Mesenchymal stem cell (in vitro differentiated cells and primary cell): ENCODE measurements at regions not wholly inside any gene's neighbourhood (a gene's known extent, or its start where the extent isn't known, plus 50 kb on each side); places are given as distances from the start of the nearest gene placed in this dataset.

Experiments
- DNase-seq: peaks from one replicate; pipeline ENCODE4 v3.0.0-alpha.2; 2013
- H2AFZ ChIP-seq: one replicate; pipeline ENCODE4 v1.6.1; 2013; ENCODE audit warnings: low read depth, mild to moderate bottlenecking, control low read depth, inconsistent platforms, low read length, moderate library complexity
- H2AK5ac ChIP-seq: 2 replicates; pipeline ENCODE4 v1.6.1; 2013; ENCODE audit warnings: low read length, moderate library complexity, mild to moderate bottlenecking, inconsistent platforms; ENCODE audit not compliant: severe bottlenecking
- H2BK120ac ChIP-seq: one replicate; pipeline ENCODE4 v1.6.1; 2013; ENCODE audit warnings: low read depth, mild to moderate bottlenecking, inconsistent platforms, low read length, moderate library complexity
- H2BK12ac ChIP-seq, 2 experiments: one replicate each; pipeline ENCODE4 v1.6.1; 2013; ENCODE audit warnings: inconsistent platforms in 2 of 2, low read length in 2 of 2, mild to moderate bottlenecking in 2 of 2, moderate library complexity in 2 of 2, control low read depth in 1 of 2
- H2BK15ac ChIP-seq: one replicate; pipeline ENCODE4 v1.6.1; 2013; ENCODE audit warnings: mild to moderate bottlenecking, low read depth, inconsistent platforms; ENCODE audit not compliant: poor library complexity, severe bottlenecking
- H2BK5ac ChIP-seq: 2 replicates; pipeline ENCODE4 v1.6.1; 2013; ENCODE audit warnings: low read depth, mild to moderate bottlenecking, low read length, control low read depth, inconsistent platforms; ENCODE audit not compliant: poor library complexity, severe bottlenecking
- H3K14ac ChIP-seq, 2 experiments: one replicate each; pipeline ENCODE4 v1.6.1; 2013; ENCODE audit warnings: inconsistent platforms in 2 of 2, low read length in 2 of 2, control low read depth in 1 of 2, mild to moderate bottlenecking in 1 of 2, moderate library complexity in 1 of 2
- H3K18ac ChIP-seq, 2 experiments: one replicate each; pipeline ENCODE4 v1.6.1; 2013; ENCODE audit warnings: inconsistent platforms in 2 of 2, low read length in 2 of 2, control low read depth in 1 of 2, low read depth in 1 of 2, mild to moderate bottlenecking in 1 of 2
- H3K23ac ChIP-seq, 2 experiments: one replicate each; pipeline ENCODE4 v1.6.1; 2013; ENCODE audit warnings: inconsistent platforms in 2 of 2, low read length in 2 of 2, mild to moderate bottlenecking in 2 of 2, moderate library complexity in 2 of 2, control low read depth in 1 of 2
- H3K27ac ChIP-seq: 2 replicates; pipeline ENCODE4 v1.5.1; 2013; ENCODE audit warnings: mild to moderate bottlenecking, moderate library complexity, low read length, control low read depth, inconsistent platforms; ENCODE audit not compliant: poor library complexity, severe bottlenecking
- H3K27me3 ChIP-seq, 2 experiments: 2 replicates each; pipeline versions ENCODE4 v1.6.1 to v1.7.0; 2013; ENCODE audit warnings: low read length in 2 of 2, mild to moderate bottlenecking in 2 of 2, moderate library complexity in 2 of 2, control low read depth in 1 of 2, inconsistent platforms in 1 of 2; ENCODE audit not compliant: control insufficient read depth in 1 of 2, insufficient read depth in 1 of 2
- H3K36me3 ChIP-seq, 2 experiments: 2 replicates each; pipeline versions ENCODE4 v1.6.1 to v1.7.0; 2013; ENCODE audit warnings: low read length in 2 of 2, control low read depth in 1 of 2, inconsistent platforms in 1 of 2, low read depth in 1 of 2, mild to moderate bottlenecking in 1 of 2; ENCODE audit not compliant: insufficient read depth in 2 of 2, control insufficient read depth in 1 of 2
- H3K4ac ChIP-seq, 2 experiments: one replicate each; pipeline ENCODE4 v1.6.1; 2013; ENCODE audit warnings: inconsistent platforms in 2 of 2, low read length in 2 of 2, mild to moderate bottlenecking in 2 of 2, moderate library complexity in 2 of 2, control low read depth in 1 of 2, low read depth in 1 of 2
- H3K4me1 ChIP-seq: 2 replicates; pipeline ENCODE4 v1.6.1; 2013; ENCODE audit warnings: low read depth, low read length, control low read depth; ENCODE audit not compliant: control insufficient read depth, insufficient read depth
- H3K4me2 ChIP-seq: 2 replicates; pipeline ENCODE4 v1.6.1; 2013; ENCODE audit warnings: low read length, mild to moderate bottlenecking, inconsistent platforms; ENCODE audit not compliant: poor library complexity, severe bottlenecking
- H3K4me3 ChIP-seq, 2 experiments: 2 replicates each; pipeline versions ENCODE4 v1.5.1 to v1.7.0; 2013; ENCODE audit warnings: low read length in 2 of 2, mild to moderate bottlenecking in 2 of 2, control low read depth in 1 of 2, low read depth in 1 of 2; ENCODE audit not compliant: insufficient read depth in 1 of 2
- H3K79me1 ChIP-seq: replicated peaks from 2 replicates; pipeline ENCODE4 v1.6.1; 2013; ENCODE audit warnings: mild to moderate bottlenecking, control low read depth, low read length, inconsistent platforms; ENCODE audit not compliant: poor library complexity, severe bottlenecking
- H3K9ac ChIP-seq: 2 replicates; pipeline ENCODE4 v1.7.0; 2013; ENCODE audit warnings: mild to moderate bottlenecking, low read length, moderate library complexity
- H3K9me3 ChIP-seq: 2 replicates; pipeline ENCODE4 v1.7.0; 2013; ENCODE audit warnings: mild to moderate bottlenecking, low read length; ENCODE audit not compliant: control insufficient read depth
- H4K8ac ChIP-seq: one replicate; pipeline ENCODE4 v1.6.1; 2013; ENCODE audit warnings: inconsistent platforms, mild to moderate bottlenecking, low read length, moderate library complexity
- H4K91ac ChIP-seq: one replicate; pipeline ENCODE4 v1.6.1; 2013; ENCODE audit warnings: mild to moderate bottlenecking, low read length, inconsistent platforms
- WGBS: methylation state at CpG from one replicate; pipeline ENCODE4 v1.1.7; 2013; ENCODE audit warnings: mixed read lengths; 5-methylcytosine and 5-hydroxymethylcytosine counted together

DNA sequence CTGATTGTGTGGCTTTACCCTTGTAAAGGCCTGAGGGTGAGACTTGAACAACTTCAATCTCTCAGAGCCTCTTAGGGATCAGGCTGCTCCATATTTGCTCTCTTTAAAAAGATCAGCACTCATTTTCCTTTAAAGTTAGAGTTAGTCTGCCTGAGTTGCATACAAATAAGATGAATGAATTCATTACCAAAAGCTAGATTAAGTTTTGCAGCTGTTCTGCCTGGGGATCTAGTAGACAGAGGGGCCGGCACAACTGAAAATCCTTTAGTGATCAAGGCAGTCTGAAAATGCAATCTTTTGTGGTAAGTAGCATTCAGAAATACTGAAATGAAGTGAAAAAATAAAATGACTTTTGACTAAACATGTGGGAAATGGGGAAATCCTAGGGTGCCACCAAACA lies 264.0 kb downstream of the MAN2A1 start:
- Histone ChIP-seq H3K36me3 (no peaks in the 10 kb centered on the region), H3K14ac (no peak overlapping the region), H2AK5ac (no peak overlapping the region), H2BK15ac (no peak overlapping the region), H3K4ac (no peak overlapping the region), H3K27me3 (no peaks in the 10 kb centered on the region), H3K79me1 (no peaks in the 10 kb centered on the region), H3K4me3 (no peak overlapping the region), H3K9ac (no peak overlapping the region), H4K91ac (no peak overlapping the region), H3K23ac (no peak overlapping the region), H4K8ac (no peak overlapping the region), H2BK120ac (no peak overlapping the region), H3K4me1 (no peaks in the 10 kb centered on the region), H2AFZ (no peak overlapping the region), H3K27ac (no peak overlapping the region), H2BK5ac (no peak overlapping the region), H3K9me3 (no peaks in the 10 kb centered on the region), H2BK12ac (no peak overlapping the region), H3K18ac (no peak overlapping the region), H3K4me2 (no peak overlapping the region)
- no peak for DNase-seq
- 98% methylated on average over 1 of the region's 1 CpG for WGBS

DNA sequence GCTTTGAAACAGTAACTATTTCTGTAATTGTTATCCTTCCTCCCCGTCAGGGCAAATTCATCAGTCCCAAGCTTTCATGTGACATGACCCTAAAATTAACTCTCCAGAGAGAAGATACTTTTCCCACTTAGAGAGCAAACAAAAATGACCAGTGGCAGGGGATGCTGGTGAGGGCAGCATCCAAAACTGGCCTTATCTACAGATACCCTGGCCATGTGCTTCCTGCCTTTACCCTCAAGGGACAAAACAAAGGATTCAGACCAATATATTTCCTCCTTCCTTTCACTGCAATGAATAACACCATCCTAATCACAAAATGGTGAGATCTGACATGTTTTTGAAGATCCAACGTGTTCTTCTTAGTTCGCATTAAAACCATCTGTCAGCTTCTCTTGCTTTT lies 267.2 kb downstream of the MAN2A1 start:
- WGBS = 68% methylated on average over 3 of the region's 3 CpGs
- no peak overlapping the region for H3K27ac ChIP-seq

DNA sequence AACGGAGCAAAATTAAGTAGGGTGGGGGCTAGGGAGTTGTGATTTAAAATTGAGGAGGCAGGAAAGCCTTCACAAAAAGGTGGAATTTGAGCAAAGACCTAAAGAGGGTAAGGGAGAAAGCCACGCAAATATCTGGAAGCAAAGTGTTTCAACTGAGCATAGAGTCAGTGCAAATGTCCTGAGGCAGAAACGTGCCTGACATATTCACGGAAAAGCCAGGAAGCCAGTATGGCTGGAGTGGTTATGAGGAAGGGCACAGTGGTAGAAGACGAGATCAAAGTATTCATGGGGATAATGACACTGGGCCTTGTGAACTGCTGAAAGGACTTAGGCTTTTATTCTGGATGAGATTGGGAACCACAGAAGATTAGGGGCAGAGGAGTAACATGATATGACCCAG lies 268.4 kb downstream of the MAN2A1 start:
- no peak overlapping the region for H3K27ac ChIP-seq
- no peak overlapping the region for H4K91ac ChIP-seq
- H3K23ac ChIP-seq = no peak overlapping the region
- H3K36me3 ChIP-seq = no peaks in the 10 kb centered on the region
- H3K14ac ChIP-seq = no peak overlapping the region
- no peak overlapping the region for H2BK120ac ChIP-seq
- no peaks in the 10 kb centered on the region for H3K9me3 ChIP-seq
- H4K8ac ChIP-seq = no peak overlapping the region
- 95% methylated on average over 5 of the region's 5 CpGs for WGBS
- no peak overlapping the region for H3K4ac ChIP-seq
- H3K4me1 ChIP-seq = no peaks in the 10 kb centered on the region
- no peak overlapping the region for H2AK5ac ChIP-seq
- no peak overlapping the region for H3K4me2 ChIP-seq
- no peak for DNase-seq
- H2BK12ac ChIP-seq = no peak overlapping the region
- H3K79me1 ChIP-seq = no peaks in the 10 kb centered on the region
- H3K27me3 ChIP-seq = no peaks in the 10 kb centered on the region
- no peak overlapping the region for H3K18ac ChIP-seq
- H3K9ac ChIP-seq = no peak overlapping the region
- no peak overlapping the region for H2BK5ac ChIP-seq
- H3K4me3 ChIP-seq = no peak overlapping the region
- no peak overlapping the region for H2BK15ac ChIP-seq
- no peak overlapping the region for H2AFZ ChIP-seq

More for the DNA sequence above, 267.2 kb downstream of the MAN2A1 start:
- H3K36me3 ChIP-seq = no peaks in the 10 kb centered on the region
- no peak overlapping the region for H4K91ac ChIP-seq
- no peak overlapping the region for H3K14ac ChIP-seq
- no peak for DNase-seq
- H2BK120ac ChIP-seq = no peak overlapping the region
- H3K4ac ChIP-seq = no peak overlapping the region
- no peaks in the 10 kb centered on the region for H3K4me1 ChIP-seq
- H2BK15ac ChIP-seq = no peak overlapping the region
- no peaks in the 10 kb centered on the region for H3K9me3 ChIP-seq
- H3K4me2 ChIP-seq = no peak overlapping the region
- H4K8ac ChIP-seq = no peak overlapping the region
- H3K4me3 ChIP-seq = no peak overlapping the region
- H3K27me3 ChIP-seq = no peaks in the 10 kb centered on the region
- peak overlapping the region; percentile 51 for H2AFZ ChIP-seq
- H3K23ac ChIP-seq = no peak overlapping the region
- no peaks in the 10 kb centered on the region for H3K79me1 ChIP-seq
- H3K9ac ChIP-seq = no peak overlapping the region
- no peak overlapping the region for H2BK12ac ChIP-seq
- no peak overlapping the region for H2AK5ac ChIP-seq
- H2BK5ac ChIP-seq = no peak overlapping the region
- H3K18ac ChIP-seq = no peak overlapping the region

DNA sequence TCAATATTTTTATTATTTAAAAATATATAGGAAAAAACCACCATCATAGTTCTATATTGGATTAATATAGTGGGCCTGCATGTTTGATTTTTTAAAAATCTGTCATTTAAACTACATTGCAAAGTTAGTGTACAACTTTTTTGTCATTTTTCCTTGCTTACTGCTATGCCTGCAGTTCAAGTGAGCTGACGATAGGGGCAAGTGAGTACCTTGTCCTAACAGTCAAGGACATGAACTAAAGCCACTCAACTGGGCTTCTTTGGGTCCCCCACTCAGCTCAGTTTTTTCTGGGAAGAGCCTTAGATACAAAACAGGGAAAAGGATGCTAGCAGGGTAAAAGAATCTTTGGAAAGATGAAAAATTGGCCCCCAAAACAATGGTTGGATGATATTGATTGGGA lies 269.9 kb downstream of the MAN2A1 start:
- Histone ChIP-seq H4K8ac (no peak overlapping the region), H3K27me3 (no peaks in the 10 kb centered on the region)

More for the DNA sequence above, 269.9 kb downstream of the MAN2A1 start:
- H3K4me2 ChIP-seq = no peak overlapping the region
- H3K18ac ChIP-seq = no peak overlapping the region
- no peak overlapping the region for H3K14ac ChIP-seq
- no peak overlapping the region for H4K91ac ChIP-seq
- H3K9me3 ChIP-seq = no peaks in the 10 kb centered on the region
- no peak overlapping the region for H2AFZ ChIP-seq
- no peak overlapping the region for H2AK5ac ChIP-seq
- no peak overlapping the region for H2BK12ac ChIP-seq
- H3K36me3 ChIP-seq = no peaks in the 10 kb centered on the region
- 73% methylated on average over 1 of the region's 1 CpG for WGBS
- H3K27ac ChIP-seq = no peak overlapping the region
- H3K4ac ChIP-seq = no peak overlapping the region
- no peaks in the 10 kb centered on the region for H3K79me1 ChIP-seq
- H3K9ac ChIP-seq = no peak overlapping the region
- H2BK120ac ChIP-seq = no peak overlapping the region
- no peak overlapping the region for H3K23ac ChIP-seq
- no peaks in the 10 kb centered on the region for H3K4me1 ChIP-seq
- H3K4me3 ChIP-seq = no peak overlapping the region
- H2BK5ac ChIP-seq = no peak overlapping the region
- no peak for DNase-seq
- no peak overlapping the region for H2BK15ac ChIP-seq
